Nephron (organoid): ENCODE measurements at regions not wholly inside any gene's neighbourhood (a gene's known extent, or its start where the extent isn't known, plus 50 kb on each side); places are given as distances from the start of the nearest gene placed in this dataset.

ENCODE experiments used
- H3K27ac Mint-ChIP-seq, 3 experiments: 2 replicates each; pipeline ENCODE4 v1.8.0; 2020; ENCODE audit warnings: mixed read lengths in 3 of 3, mild to moderate bottlenecking in 2 of 3, moderate library complexity in 1 of 3
- H3K27me3 Mint-ChIP-seq: 2 replicates; pipeline ENCODE4 v1.8.0; 2021; ENCODE audit warnings: low read depth, mild to moderate bottlenecking, moderate library complexity, mixed read lengths
- H3K36me3 Mint-ChIP-seq: 2 replicates; pipeline ENCODE4 v1.8.0; 2020; ENCODE audit warnings: low read depth, mixed read lengths
- H3K4me1 Mint-ChIP-seq: 2 replicates; pipeline ENCODE4 v1.8.0; 2020; ENCODE audit warnings: mixed read lengths
- H3K4me3 Mint-ChIP-seq, 3 experiments: 2 replicates each; pipeline ENCODE4 v1.8.0; 2020; ENCODE audit warnings: mild to moderate bottlenecking in 3 of 3, mixed read lengths in 3 of 3, moderate library complexity in 2 of 3
- H3K9me3 Mint-ChIP-seq: 2 replicates; pipeline ENCODE4 v1.8.0; 2020; ENCODE audit warnings: mixed read lengths
- CTCF ChIP-seq, 3 experiments: fragments of 200-600 bp; sonication (generic); IDR thresholded peaks; one replicate each; pipeline ENCODE4 v1.5.0; 2021; ENCODE audit warnings: antibody characterized with exemption in 3 of 3; ENCODE audit not compliant: unreplicated experiment in 3 of 3

GRCh38 chr13:62432295-62432694 is 1016.6 kb upstream of the PCDH20 start:
- no peaks in the 10 kb centered on the region for H3K9me3 Mint-ChIP-seq
- no peaks in the 10 kb centered on the region for H3K36me3 Mint-ChIP-seq
- H3K27me3 Mint-ChIP-seq: no peaks in the 10 kb centered on the region
- no peaks in the 10 kb centered on the region for H3K4me1 Mint-ChIP-seq
- H3K4me3 Mint-ChIP-seq: no peak overlapping the region
- no peak overlapping the region for H3K27ac Mint-ChIP-seq
- TF ChIP-seq CTCF (IDR thresholded peaks at IDR 0.05; ENCODE audit: unreplicated experiment in 3 of 3): no peak

GRCh38 chr13:62431852-62432251 is 1016.2 kb upstream of the PCDH20 start:
- no peak for TF ChIP-seq CTCF (IDR thresholded peaks at IDR 0.05; ENCODE audit: unreplicated experiment in 3 of 3)
- no peaks in the 10 kb centered on the region for H3K27me3 Mint-ChIP-seq
- H3K4me1 Mint-ChIP-seq: no peaks in the 10 kb centered on the region
- no peaks in the 10 kb centered on the region for H3K9me3 Mint-ChIP-seq
- no peak overlapping the region for H3K4me3 Mint-ChIP-seq
- no peaks in the 10 kb centered on the region for H3K36me3 Mint-ChIP-seq
- H3K27ac Mint-ChIP-seq: no peak overlapping the region

- TF ChIP-seq CTCF (IDR thresholded peaks at IDR 0.05; ENCODE audit: unreplicated experiment in 3 of 3): no peak
- no peak overlapping the region for H3K4me3 Mint-ChIP-seq
- H3K9me3 Mint-ChIP-seq: no peaks in the 10 kb centered on the region
- no peaks in the 10 kb centered on the region for H3K27me3 Mint-ChIP-seq
- H3K27ac Mint-ChIP-seq: no peak overlapping the region
- H3K4me1 Mint-ChIP-seq: peaks cover 4% of the 10 kb centered on the region
- H3K36me3 Mint-ChIP-seq: no peaks in the 10 kb centered on the region
These were observed 1003.2 kb upstream of the PCDH20 start for GRCh38 chr13:62418872-62419271.

GRCh38 chr13:62418376-62418775 is 1002.7 kb upstream of the PCDH20 start:
- H3K36me3 Mint-ChIP-seq: no peaks in the 10 kb centered on the region
- H3K4me1 Mint-ChIP-seq: peaks cover 4% of the 10 kb centered on the region
- TF ChIP-seq CTCF (IDR thresholded peaks at IDR 0.05; ENCODE audit: unreplicated experiment in 3 of 3): no peak
- no peaks in the 10 kb centered on the region for H3K27me3 Mint-ChIP-seq
- H3K9me3 Mint-ChIP-seq: no peaks in the 10 kb centered on the region
- H3K4me3 Mint-ChIP-seq: no peak overlapping the region
- no peak overlapping the region for H3K27ac Mint-ChIP-seq

- no peak for TF ChIP-seq CTCF (IDR thresholded peaks at IDR 0.05; ENCODE audit: unreplicated experiment in 3 of 3)
- H3K27me3 Mint-ChIP-seq: no peaks in the 10 kb centered on the region
- H3K27ac Mint-ChIP-seq: no peak overlapping the region
- no peaks in the 10 kb centered on the region for H3K9me3 Mint-ChIP-seq
- H3K4me3 Mint-ChIP-seq: no peak overlapping the region
- H3K36me3 Mint-ChIP-seq: no peaks in the 10 kb centered on the region
- H3K4me1 Mint-ChIP-seq: no peaks in the 10 kb centered on the region
These were observed 992.2 kb upstream of the PCDH20 start for GRCh38 chr13:62407871-62408270.

- TF ChIP-seq CTCF (IDR thresholded peaks at IDR 0.05; ENCODE audit: unreplicated experiment in 3 of 3): no peak
- H3K4me3 Mint-ChIP-seq: no peak overlapping the region
- peaks cover 6% of the 10 kb centered on the region for H3K4me1 Mint-ChIP-seq
- H3K36me3 Mint-ChIP-seq: no peaks in the 10 kb centered on the region
- H3K9me3 Mint-ChIP-seq: no peaks in the 10 kb centered on the region
- no peak overlapping the region for H3K27ac Mint-ChIP-seq
- no peaks in the 10 kb centered on the region for H3K27me3 Mint-ChIP-seq
These were observed 972.9 kb upstream of the PCDH20 start for GRCh38 chr13:62388515-62388914.
